GM12878 (cell line): ENCODE measurements at regions not wholly inside any gene's neighbourhood (a gene's known extent, or its start where the extent isn't known, plus 50 kb on each side); places are given as distances from the start of the nearest gene placed in this dataset.

Experiments used
- CHD1 ChIP-seq: IDR thresholded peaks from 2 replicates; pipeline ENCODE4 v1.6.1; 2012; ENCODE audit warnings: low read depth, low read length, improper control_type of control experiment
- EZH2 ChIP-seq: IDR thresholded peaks from 2 replicates; pipeline ENCODE4 v1.6.1; 2012; ENCODE audit warnings: low read depth, mild to moderate bottlenecking, control low read depth, inconsistent platforms, low read length, borderline replicate concordance; ENCODE audit not compliant: control insufficient read depth
- NFIC ChIP-seq: IDR thresholded peaks from 2 replicates; pipeline ENCODE4 v1.6.1; 2012; ENCODE audit warnings: low read depth, mild to moderate bottlenecking, inconsistent platforms, low read length, moderate library complexity
- PAX8 ChIP-seq: fragments of 450-650 bp; IDR thresholded peaks from 2 replicates; pipeline ENCODE4 v1.6.1; 2017; ENCODE audit warnings: mild to moderate bottlenecking, moderate library complexity
- RFX5 ChIP-seq: IDR thresholded peaks from 2 replicates; pipeline ENCODE4 v1.6.1; 2011; ENCODE audit warnings: low read depth, low read length, improper control_type of control experiment
- SMC3 ChIP-seq: IDR thresholded peaks from 2 replicates; pipeline ENCODE4 v1.6.1; 2011; ENCODE audit warnings: low read length, improper control_type of control experiment, borderline replicate concordance
- YY1 ChIP-seq: IDR thresholded peaks from 2 replicates; pipeline ENCODE4 v1.6.1; 2011; ENCODE audit warnings: low read depth, mild to moderate bottlenecking, low read length
- TF ChIP-seq, protein P1 (sequence below): IDR thresholded peaks from 2 replicates; pipeline ENCODE4 v1.6.1; 2011; ENCODE audit warnings: low read depth, mild to moderate bottlenecking, low read length, moderate library complexity, borderline replicate concordance; ENCODE audit errors: extremely low read depth
- TF ChIP-seq, protein P2 (sequence below), 3 experiments: IDR thresholded peaks in 2 of 3; conservative IDR thresholded peaks in 1 of 3; 2 replicates each; pipeline ENCODE4 v1.5.1; 2011; ENCODE audit warnings: low read depth in 3 of 3, low read length in 3 of 3, mild to moderate bottlenecking in 3 of 3, control low read depth in 2 of 3, moderate library complexity in 2 of 3, inconsistent platforms in 1 of 3, mixed read lengths in 1 of 3; ENCODE audit not compliant: control insufficient read depth in 2 of 3, insufficient read depth in 1 of 3; ENCODE audit errors: extremely low read depth in 1 of 3
- TF ChIP-seq, protein P3 (sequence below): fragments of 450-650 bp; IDR thresholded peaks from 2 replicates; pipeline ENCODE4 v1.6.1; 2017; ENCODE audit warnings: mild to moderate bottlenecking, moderate library complexity
- TF ChIP-seq, protein P4 (sequence below): fragments of 450-650 bp; IDR thresholded peaks from 2 replicates; pipeline ENCODE4 v1.6.1; 2017; ENCODE audit warnings: mild to moderate bottlenecking
- TF ChIP-seq, protein P5 (sequence below): fragments of 450-650 bp; IDR thresholded peaks from 2 replicates; pipeline ENCODE4 v1.6.1; 2017; ENCODE audit warnings: borderline replicate concordance

DNA sequence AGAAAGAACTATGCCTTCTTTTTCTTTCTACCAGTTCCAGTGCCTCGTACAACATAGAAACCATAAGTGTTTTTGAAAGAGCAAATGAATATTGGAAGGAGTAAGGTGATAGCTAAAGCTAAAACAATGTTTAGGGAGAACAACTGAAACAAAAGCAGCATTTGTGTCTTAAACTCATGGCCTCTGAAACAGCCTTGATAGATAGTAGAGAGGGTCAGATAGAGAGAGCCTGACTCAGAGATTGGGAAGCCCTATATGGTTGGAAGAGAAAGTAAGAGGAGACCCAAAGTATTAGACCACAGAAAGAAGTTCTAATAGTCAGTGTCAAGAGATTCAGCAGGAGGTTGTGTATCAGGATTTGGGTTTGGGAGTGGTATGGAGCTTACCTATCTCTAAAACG is 79.6 kb upstream of the IFNG-AS1 start:
- no peak for TF ChIP-seq YY1
- TF ChIP-seq, protein P1, sequence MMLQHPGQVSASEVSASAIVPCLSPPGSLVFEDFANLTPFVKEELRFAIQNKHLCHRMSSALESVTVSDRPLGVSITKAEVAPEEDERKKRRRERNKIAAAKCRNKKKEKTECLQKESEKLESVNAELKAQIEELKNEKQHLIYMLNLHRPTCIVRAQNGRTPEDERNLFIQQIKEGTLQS: no peak
- TF ChIP-seq RFX5: no peak
- no peak for TF ChIP-seq CHD1
- TF ChIP-seq, protein P2, sequence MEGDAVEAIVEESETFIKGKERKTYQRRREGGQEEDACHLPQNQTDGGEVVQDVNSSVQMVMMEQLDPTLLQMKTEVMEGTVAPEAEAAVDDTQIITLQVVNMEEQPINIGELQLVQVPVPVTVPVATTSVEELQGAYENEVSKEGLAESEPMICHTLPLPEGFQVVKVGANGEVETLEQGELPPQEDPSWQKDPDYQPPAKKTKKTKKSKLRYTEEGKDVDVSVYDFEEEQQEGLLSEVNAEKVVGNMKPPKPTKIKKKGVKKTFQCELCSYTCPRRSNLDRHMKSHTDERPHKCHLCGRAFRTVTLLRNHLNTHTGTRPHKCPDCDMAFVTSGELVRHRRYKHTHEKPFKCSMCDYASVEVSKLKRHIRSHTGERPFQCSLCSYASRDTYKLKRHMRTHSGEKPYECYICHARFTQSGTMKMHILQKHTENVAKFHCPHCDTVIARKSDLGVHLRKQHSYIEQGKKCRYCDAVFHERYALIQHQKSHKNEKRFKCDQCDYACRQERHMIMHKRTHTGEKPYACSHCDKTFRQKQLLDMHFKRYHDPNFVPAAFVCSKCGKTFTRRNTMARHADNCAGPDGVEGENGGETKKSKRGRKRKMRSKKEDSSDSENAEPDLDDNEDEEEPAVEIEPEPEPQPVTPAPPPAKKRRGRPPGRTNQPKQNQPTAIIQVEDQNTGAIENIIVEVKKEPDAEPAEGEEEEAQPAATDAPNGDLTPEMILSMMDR (IDR thresholded peaks at IDR 0.05 in 2 of 3, conservative IDR thresholded peaks at IDR 0.05 in 1 of 3; ENCODE audit: control insufficient read depth in 2 of 3, extremely low read depth in 1 of 3, insufficient read depth in 1 of 3, low read depth in 3 of 3, low read length in 3 of 3): no peak
- TF ChIP-seq PAX8: no peak
- no peak for TF ChIP-seq EZH2
- no peak for TF ChIP-seq SMC3
- TF ChIP-seq, protein P3, sequence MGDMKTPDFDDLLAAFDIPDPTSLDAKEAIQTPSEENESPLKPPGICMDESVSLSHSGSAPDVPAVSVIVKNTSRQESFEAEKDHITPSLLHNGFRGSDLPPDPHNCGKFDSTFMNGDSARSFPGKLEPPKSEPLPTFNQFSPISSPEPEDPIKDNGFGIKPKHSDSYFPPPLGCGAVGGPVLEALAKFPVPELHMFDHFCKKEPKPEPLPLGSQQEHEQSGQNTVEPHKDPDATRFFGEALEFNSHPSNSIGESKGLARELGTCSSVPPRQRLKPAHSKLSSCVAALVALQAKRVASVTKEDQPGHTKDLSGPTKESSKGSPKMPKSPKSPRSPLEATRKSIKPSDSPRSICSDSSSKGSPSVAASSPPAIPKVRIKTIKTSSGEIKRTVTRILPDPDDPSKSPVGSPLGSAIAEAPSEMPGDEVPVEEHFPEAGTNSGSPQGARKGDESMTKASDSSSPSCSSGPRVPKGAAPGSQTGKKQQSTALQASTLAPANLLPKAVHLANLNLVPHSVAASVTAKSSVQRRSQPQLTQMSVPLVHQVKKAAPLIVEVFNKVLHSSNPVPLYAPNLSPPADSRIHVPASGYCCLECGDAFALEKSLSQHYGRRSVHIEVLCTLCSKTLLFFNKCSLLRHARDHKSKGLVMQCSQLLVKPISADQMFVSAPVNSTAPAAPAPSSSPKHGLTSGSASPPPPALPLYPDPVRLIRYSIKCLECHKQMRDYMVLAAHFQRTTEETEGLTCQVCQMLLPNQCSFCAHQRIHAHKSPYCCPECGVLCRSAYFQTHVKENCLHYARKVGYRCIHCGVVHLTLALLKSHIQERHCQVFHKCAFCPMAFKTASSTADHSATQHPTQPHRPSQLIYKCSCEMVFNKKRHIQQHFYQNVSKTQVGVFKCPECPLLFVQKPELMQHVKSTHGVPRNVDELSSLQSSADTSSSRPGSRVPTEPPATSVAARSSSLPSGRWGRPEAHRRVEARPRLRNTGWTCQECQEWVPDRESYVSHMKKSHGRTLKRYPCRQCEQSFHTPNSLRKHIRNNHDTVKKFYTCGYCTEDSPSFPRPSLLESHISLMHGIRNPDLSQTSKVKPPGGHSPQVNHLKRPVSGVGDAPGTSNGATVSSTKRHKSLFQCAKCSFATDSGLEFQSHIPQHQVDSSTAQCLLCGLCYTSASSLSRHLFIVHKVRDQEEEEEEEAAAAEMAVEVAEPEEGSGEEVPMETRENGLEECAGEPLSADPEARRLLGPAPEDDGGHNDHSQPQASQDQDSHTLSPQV: no peak
- TF ChIP-seq NFIC: no peak
- TF ChIP-seq, protein P4, sequence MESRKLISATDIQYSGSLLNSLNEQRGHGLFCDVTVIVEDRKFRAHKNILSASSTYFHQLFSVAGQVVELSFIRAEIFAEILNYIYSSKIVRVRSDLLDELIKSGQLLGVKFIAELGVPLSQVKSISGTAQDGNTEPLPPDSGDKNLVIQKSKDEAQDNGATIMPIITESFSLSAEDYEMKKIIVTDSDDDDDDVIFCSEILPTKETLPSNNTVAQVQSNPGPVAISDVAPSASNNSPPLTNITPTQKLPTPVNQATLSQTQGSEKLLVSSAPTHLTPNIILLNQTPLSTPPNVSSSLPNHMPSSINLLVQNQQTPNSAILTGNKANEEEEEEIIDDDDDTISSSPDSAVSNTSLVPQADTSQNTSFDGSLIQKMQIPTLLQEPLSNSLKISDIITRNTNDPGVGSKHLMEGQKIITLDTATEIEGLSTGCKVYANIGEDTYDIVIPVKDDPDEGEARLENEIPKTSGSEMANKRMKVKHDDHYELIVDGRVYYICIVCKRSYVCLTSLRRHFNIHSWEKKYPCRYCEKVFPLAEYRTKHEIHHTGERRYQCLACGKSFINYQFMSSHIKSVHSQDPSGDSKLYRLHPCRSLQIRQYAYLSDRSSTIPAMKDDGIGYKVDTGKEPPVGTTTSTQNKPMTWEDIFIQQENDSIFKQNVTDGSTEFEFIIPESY: no peak
- TF ChIP-seq, protein P5, sequence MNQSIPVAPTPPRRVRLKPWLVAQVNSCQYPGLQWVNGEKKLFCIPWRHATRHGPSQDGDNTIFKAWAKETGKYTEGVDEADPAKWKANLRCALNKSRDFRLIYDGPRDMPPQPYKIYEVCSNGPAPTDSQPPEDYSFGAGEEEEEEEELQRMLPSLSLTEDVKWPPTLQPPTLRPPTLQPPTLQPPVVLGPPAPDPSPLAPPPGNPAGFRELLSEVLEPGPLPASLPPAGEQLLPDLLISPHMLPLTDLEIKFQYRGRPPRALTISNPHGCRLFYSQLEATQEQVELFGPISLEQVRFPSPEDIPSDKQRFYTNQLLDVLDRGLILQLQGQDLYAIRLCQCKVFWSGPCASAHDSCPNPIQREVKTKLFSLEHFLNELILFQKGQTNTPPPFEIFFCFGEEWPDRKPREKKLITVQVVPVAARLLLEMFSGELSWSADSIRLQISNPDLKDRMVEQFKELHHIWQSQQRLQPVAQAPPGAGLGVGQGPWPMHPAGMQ: no peak
